Activated CD4-positive, alpha-beta T cell treated with anti-CD3 and anti-CD28 coated beads for 24 hours (primary cell): ENCODE measurements at regions not wholly inside any gene's neighbourhood (a gene's known extent, or its start where the extent isn't known, plus 50 kb on each side); places are given as distances from the start of the nearest gene placed in this dataset.

Experiments used
- DNase-seq, 2 donors: peaks; one replicate each; pipeline ENCODE4 v3.0.0-alpha.2; 2020; ENCODE audit warnings: low read depth in 2 of 2

DNA sequence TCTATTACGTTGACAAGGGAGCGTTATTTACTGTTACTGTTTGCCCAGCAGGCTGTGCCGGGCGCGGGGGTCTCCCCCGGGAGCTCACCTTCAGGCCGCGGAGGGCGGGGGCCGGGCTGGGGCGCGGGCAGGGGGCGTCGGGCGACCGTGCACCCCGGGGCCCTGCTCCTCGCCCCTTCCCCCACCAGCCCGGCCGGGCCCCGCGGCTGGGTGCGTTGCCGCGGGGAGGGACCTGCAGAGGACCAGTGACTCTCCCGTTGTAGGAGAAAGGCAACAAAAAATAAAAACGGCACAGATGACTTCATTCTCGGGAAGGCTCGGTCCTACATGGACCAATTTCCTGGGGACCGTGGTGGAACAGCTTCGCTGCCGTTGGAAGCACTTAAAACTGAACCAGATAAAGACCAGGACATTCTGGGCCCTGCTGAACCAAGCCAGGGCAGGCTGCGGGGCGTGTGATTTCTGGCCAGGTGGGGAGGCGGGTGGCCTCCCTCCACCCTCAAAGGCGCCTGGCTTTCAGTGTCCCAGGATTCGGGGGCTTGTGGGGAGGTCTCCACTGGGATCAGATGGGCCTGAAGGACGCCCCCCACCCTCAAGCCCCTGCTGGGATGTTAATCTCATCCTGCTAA, 57.4 kb downstream of the IGLL1 start:
- DNase-seq = no peak

DNA sequence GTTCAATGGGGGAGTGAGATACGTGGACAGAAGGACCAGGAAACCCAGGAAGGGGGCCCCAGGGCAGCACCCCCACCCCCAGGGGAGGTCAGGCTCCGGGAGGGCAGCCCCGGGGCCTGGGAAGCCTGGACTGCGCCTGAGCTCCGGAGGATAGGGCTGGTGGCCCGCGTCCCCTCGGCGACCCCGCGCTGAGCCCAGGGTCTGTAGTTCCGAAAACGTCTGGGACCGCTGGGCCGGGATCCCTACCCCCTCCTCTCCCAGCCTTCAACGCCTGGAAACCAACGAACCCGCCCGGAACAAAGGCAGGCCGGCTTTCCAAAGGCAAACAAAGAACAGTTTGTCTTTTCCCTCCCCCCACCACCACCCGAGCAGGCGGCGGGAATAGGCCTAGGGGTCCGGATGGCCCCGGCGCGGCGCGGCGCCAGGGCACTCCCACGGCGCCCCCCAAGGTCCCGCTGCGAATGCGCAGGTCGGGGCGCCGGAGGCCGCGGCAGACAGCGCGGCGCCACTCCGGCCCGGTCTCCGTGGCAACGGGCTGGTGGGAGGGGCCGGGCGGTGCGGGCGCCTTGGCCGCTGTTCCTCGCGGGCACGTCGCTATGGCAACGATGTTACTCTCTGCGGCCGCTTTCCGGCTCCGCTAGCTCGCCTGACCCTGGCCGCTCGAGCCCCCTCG, 58.5 kb downstream of the IGLL1 start:
- peak; percentile 15 to 53 for DNase-seq

DNA sequence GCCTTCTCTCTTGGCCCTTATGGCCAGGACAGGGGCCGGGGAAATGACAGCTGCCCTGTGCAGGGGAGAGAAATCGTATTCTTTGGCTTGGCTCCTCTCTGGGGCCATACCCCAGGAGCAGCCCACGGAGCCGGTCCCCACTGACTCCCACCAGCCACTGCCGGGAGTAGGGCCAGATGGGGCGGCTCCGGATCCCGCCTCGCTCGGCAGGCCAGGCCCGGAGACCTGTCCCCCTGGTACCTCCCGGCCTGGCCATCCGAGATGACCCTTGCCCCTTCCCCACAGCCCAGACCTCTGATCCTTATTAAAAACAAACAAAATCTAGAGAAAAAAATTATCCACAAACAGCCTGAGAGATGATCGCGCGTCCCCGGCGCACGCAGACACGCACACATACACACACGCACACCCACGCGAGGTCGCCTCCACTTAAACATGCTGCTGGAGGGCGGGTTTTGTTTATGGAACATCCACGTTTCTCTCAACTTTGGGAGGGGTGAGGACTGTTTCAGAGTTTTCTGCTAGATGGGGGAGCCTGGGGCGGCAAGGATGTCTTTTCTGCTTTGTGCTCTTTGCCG, 59.1 kb downstream of the IGLL1 start:
- DNase-seq = no peak

- no peak for DNase-seq
Measured at GRCh38 chr22:23519442-23520157, 60.5 kb downstream of the IGLL1 start.

DNA sequence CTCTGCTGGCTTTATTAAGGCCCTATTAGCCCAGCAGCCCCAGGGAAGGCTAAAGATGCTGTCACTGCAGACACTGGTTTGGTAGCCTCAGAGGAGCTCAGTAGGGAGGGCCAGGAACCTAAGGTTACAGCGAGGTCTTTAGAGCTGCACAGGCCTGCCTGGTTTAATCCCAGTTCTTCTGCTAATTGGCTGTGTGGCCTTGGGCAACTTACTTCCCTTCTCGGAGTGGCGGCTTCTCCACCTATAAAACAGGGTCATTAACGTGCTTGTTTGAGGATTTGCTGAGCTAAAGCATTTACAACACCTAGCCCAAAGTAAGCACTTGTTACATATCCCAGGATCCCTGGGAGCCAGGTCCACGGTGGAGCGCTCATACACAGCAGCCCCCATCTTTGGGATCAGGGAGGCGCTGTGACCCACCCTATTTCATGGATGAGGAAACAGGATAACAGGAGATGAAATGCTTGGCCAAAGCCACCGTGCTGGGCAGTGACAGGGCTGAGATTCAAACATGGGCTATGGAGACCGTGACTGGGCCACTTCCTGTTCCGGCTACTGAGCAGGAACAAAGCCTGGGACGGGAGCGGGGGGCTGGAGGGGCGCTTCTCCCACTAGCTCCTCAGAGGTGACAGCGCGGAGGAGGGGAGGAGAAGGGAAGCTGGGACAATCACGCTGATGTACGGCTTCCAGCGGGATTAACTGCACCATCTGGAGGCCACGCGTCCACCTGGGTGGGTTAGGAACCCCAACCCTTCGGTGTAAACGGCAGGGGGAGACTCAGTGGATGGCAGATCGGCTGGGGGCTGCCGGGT, 61.5 kb downstream of the IGLL1 start:
- DNase-seq = no peak

DNA sequence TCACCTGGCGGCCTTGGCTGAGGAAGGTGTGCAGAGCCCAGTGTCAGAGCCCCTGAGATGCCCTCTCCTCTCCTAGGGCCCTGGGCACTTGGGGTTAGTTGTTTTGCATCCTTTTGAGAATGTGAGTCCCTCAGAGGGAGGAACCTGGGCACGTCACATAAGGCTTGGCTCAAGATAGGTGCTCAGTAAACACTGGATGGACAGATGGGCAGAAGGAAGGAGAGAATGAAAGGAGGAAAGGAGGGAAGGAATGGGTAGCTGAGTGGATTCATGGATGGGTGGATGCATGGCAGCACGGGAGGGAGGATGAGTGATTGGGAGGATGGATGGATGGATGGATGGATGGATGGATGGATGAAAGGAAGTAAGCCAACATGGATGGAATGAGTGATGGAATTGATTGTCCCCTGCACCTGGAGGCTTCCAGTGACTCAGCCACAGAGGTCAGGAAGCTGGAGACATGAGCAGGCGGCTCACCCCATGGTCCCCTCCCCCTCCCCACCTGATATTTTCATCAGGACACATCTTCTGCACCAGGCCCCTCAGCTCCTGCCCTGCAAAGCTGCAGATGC, 62.2 kb downstream of the IGLL1 start:
- no peak for DNase-seq

GRCh38 chr22:23516304-23516703, 63.8 kb downstream of the IGLL1 start:
- DNase-seq = no peak

DNA sequence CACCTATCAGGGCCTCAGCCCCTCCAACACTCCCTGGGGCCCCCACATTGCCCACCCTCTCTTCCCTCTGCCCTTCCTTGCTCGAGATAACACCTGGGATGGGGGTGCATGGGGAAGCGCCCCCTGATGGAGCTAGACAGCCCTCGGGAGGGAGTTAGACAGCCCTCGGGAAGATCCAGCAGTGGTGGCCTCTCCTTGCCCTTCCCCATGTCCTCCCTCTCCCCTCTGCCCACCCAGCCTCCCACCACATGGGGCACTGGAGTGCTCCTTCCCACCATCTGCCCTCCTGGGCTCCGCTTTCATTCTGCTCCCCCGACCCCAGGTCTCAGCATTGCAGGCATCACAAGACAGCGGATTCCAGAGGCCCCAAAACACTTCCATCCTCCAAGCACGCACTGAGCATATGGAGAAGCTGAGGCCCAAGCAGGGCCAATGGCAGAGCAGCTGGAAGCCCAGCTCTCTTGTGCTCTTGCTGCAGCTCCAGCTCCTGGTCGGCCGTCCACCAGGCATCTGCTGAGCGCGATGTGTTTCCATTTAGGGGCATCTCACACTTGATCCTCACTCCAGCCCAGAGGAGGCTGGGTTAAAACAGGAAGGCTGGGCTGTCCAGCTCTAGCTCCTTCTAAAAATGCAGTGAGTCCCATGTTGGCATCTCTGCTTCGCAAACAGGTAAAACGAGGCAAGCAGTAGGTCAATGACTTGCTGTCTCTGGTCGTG, 65.6 kb downstream of the IGLL1 start:
- no peak for DNase-seq

DNA sequence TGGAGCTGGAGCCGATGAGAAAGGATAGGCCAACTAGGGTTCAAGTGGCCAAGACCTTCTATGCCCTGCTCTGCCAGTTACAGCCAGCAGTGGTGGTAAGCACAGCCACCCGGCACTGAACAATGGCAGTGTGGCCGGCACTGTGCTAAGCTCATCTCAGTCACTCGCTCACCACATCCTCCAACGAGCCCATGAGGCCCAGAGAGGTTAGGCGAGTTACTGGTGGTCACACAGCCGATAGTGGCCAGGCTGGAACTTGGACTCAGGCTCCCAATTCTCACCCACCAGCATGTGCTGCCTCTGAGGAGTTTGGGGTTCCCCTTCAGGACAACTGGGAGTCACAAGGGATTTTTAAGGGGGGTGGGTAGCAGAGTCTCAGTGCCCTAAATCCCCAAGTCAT, 66.4 kb downstream of the IGLL1 start:
- no peak for DNase-seq

- DNase-seq = no peak
Measured at GRCh38 chr22:23513133-23513532, 67.0 kb downstream of the IGLL1 start.

- no peak for DNase-seq
Measured at GRCh38 chr22:23512721-23513120, 67.4 kb downstream of the IGLL1 start.

DNA sequence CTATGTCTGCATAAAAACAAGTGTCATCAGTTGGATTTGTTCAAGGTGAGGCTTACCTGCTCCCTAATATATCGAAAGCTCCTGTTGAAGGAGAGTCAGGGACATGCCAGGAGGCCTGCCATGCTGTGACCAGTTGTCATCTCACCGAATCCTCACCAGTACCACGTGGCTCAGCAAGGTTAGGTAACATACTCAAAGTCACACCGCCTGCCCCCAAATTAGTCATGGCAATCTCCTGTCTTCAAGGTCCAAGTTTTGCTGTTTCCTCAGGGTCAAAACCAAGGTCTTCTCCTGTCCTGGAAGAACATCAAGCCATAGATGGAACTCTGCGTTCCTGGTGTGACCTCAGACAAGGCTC, 67.8 kb downstream of the IGLL1 start:
- no peak for DNase-seq

- no peak for DNase-seq
Measured at GRCh38 chr22:23511627-23512347, 68.3 kb downstream of the IGLL1 start.

DNA sequence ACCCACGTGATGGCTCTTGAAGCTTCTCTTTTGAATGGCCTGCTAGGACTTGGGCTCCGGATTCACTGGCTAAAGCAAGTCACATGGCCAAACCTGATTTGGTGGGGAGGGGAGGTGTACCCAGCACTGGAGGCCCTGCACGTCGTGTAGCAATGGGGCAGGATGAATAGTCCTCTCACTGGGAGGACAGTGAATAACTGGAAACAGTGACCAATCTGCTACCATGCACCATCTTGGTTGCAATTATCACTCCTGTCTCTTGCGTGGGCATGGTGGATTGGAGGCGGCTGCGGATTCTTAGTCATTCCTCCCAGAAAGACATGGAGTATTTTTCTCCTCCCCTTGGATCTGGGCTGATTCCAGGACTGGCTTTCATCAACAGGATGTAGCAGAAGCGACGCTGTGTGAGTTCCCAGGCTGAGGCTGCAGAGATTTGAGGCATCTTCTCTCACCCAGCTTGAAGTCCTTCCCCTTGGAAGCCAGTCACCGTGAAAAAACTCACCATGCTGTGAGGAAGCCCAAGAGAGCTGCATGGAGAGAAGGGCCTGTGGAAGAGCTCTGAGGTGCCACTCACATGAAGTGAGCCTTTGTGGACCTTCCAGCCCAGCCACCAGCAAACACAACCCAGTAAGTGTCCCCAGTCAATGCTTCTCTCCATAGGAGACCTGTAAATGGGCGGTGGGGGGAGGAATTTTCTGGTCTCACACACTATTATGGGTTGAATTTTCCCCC, 70.4 kb downstream of the IGLL1 start:
- DNase-seq = no peak

- no peak for DNase-seq
Measured at GRCh38 chr22:23504516-23504915, 75.6 kb downstream of the IGLL1 start.

- no peak for DNase-seq
Measured at GRCh38 chr22:23503736-23504440, 76.2 kb downstream of the IGLL1 start.

- DNase-seq = no peak
Measured at GRCh38 chr22:23503142-23503541, 76.9 kb downstream of the IGLL1 start.

GRCh38 chr22:23501708-23502107, 78.4 kb downstream of the IGLL1 start:
- DNase-seq = no peak

GRCh38 chr22:23501261-23501619, 78.8 kb downstream of the IGLL1 start:
- DNase-seq = no peak
